ENCODE measurements at regions not wholly inside any gene's neighbourhood (a gene's known extent, or its start where the extent isn't known, plus 50 kb on each side); places are given as distances from the start of the nearest gene placed in this dataset.

DNA sequence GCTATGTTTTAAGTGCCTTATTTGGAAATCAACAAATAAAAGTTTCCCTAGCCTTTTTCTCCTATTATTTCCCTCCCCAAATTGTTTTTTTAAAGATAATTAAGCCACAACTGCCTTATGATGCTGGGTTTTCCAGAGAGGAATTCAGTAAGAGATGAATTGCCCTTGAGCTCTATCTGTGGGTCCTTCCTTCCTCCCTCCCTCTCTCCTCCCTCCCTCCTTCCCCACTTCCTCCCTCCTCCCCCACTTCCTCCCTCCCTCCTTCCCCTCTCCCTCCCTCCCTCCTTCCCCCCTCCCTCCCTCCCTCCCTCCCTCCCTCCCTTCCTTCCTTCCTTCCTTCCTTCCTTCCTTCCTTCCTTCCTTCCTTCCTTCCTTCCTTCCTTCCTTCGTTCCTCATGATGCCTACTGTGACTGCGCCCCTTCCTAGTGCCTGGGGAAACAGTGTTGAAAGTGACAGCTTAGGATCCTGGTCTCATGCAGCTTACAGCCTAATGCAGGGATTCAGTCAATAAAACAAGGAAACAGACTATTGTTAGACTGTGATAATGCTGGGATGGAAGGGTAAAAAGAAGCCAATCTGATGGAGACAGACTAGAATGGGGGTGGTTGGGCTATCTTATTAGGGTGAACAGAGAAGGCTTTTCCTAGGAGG is 1417.1 kb downstream of the AACS start:
- no peak for DNase-seq (ENCODE audit: low read depth in 2 of 2, low spot score in 1 of 2)

DNA sequence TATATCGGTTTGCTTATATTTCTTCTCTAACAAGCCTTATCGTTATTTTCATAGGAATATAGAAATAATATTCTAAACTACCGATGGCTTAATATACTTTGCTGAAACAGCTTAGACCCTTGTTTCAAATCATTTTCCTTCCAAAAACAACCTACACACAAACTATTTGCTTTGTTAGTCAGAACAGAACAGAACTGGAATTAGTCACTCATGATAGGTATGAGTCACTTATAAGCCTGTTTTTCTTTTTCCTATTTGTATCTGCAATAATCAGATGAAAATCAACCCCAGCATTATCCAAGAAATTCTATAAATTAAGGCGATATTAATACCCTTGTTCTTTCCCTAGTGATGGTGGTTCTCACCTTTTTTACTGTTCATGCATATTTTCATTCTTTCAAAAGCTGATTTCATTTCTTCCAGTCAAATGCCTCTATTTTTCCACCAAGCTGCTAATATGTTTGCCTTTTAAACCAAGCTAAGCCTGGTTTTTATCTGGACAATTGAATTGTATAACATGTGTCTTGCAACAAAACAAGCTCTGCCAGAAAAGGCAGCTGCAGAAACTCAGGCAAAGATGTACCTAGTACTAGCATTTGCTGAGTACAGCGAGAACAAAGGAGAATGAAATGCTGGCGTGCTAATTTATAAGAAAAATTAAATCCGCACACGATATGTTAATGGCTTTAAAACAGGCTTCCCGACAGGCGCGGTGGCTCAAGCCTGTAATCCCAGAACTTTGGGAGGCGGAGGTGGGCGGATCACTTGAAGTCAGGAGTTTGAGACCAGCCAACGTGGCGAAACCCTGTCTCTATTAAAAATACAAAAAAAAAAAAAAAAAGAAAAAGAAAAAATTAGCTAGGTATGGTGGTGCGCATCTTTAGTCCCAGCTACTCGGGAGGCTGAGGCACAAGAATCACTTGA is 1418.2 kb downstream of the AACS start:
- no peak for DNase-seq (ENCODE audit: low read depth in 2 of 2, low spot score in 1 of 2)

DNA sequence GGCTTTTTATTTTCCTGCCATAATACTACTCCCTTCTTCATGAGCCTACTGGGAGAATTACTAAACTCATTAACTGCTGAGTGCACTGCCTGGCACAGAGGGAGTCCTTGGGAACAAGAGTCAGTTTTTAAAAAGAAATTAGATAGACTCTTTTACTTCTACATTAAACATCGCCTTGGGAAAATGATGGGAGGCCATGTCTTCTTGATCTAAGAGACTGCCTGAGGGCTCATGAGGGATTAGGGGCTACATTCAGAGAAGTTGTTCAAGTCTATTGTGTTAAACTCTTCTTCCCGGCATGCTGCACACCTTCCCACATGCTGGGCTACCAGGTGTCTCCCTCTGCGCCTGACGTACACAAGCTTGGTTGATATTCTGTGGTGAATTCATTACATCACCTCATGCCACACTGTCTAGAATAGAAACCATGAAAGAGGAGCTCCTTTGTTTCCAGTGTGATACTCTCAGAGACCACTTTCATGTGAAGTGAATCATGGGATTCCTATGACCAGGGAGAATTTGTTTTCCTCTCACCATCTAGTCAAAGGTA is 1422.3 kb downstream of the AACS start:
- no peak for DNase-seq (ENCODE audit: low read depth in 2 of 2, low spot score in 1 of 2)

DNA sequence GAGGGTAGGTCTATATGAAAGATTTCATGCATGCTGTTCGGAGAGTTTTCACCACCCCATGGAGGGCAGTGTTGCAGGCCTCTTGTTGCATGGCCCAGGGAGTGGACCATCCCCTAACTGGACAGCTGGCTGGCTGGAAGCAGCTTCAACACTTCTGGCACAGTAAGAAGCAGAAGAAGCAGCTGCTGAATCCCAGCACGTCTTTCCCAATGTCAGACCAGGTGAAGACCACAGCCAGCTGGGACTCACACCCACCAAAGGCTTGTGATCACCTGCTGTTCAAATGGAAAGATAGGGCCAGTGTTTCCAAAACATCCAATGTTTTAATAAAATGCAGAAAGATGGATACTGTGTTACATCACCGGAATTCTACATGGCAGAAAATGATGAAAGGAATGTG is 1423.6 kb downstream of the AACS start:
- DNase-seq (ENCODE audit: low read depth in 2 of 2, low spot score in 1 of 2) = no peak

DNA sequence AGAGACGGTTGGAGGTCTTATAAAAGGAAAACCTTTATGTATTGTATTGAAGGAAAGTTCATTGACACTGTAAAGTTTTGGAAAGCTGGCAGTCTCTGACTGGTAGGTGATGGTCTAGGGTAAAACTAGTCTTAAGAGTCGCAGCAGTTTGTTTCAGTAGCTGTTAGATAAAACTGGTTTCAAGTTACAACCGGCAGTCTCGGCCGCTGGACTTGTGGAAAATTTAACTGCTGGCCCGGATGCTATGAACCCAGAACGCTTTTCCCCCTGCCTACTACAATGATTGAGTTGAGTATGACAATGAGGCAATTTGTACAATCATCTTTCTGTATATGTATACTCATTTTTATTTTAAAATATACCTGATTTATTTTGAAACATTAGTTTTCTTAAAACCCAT is 1426.9 kb downstream of the AACS start:
- no peak for DNase-seq (ENCODE audit: low read depth in 2 of 2, low spot score in 1 of 2)

DNA sequence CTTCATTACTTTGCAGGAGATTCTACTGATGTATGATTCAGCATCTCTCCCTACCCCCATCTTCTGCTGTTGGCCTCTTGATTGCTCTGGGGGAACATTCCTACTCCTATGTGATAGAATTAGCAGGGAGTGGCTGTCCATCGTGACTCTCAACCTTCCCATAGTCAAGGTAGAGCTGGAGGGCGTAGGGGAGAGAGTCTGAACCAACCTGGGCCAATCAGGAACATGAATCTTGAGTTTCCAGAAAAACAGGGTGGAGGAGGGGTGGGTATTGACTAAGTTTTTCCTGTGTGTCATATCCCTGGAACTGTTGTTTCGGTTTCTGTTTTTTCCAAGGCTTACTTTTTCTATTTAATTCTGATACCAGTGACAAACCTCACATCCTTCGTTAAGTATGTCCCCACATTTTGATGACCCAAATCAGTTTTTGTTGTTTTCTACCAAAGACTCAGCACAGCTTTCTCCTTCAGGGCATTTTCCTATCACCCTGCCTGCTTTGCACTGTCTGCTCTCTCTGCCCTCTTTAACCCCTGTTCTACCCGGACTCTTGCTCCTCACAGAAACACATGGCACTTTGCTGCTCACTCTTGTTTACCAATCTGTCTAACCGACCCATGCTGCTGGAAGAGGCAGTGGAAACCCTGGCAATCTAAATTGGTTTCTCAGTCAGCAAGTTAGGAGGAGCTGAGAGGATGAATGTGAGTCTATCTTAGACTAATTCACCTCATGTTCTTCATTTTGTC is 1428.3 kb downstream of the AACS start:
- DNase-seq (ENCODE audit: low read depth in 2 of 2, low spot score in 1 of 2) = no peak

DNA sequence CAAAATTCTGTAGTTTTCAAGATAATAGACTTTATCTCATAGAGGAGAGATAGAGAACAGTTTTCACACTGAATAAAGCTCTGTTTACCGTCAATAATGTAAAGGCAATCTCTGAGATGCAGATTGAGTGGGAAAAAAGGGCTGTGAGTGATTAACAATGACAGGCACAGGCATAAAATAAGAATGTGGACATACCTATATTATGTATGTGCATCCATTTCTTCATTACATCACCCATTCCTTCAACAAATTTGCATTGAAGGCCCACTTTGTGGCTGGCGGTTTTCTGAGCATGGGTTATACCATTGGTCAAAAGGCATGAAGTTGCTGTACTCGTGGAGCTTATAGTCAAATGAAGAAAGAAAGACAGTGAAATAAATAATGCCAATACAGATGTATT is 1431.0 kb downstream of the AACS start:
- DNase-seq (ENCODE audit: low read depth in 2 of 2, low spot score in 1 of 2) = no peak

DNA sequence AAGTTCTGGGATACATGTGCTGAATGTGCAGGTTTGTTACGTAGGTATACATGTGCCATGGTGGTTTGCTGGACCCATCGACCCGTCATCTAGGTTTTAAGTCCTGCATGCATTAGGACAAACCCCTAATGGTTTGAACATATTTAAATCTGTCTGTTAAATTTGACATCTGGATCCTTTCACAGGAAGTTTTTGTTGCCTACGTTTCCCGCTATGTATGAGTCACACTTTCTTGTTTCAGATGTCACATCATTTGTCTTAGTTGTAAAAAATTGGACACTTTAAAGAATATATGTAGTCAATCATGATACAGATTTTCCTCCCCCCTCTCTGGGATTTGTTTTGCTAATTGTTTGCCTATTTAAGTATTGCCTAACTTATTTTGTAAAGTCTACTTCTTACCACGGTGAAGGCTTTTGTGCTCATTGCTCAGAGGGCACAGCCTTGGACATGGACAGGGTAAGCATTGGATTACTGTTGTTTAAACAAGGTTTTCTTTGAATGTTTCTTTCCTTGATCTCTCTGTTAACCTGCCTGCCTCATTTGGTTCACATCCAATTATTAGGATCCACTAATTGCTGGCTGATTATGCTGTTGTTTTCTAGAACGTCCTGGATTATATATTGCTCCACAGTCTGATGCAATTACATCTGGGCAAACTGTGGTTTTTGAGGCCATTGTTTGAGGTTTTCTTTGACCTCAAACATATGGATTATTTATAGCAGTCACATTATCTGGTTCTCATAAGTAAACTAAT is 1441.4 kb downstream of the AACS start:
- no peak for DNase-seq (ENCODE audit: low read depth in 2 of 2, low spot score in 1 of 2)

DNA sequence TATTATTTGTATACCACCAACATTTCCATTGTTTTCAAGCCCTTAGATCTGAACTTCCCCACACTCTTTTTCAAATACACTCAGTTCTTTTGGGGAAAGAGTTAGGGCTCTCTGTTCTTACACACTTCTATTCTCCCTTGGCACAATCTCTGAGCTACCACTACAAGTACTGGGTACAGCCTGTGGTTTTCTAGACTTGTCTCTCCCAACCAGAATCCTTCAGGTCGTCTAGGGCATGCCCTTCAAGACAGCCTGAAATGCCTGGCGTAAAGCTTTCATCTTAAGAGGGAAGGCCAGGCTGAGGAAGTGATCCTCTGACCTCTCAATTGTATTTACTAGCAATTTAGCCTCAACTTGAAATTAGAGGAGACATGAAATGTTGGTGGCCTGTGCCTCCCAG is 1442.0 kb downstream of the AACS start:
- no peak for DNase-seq (ENCODE audit: low read depth in 2 of 2, low spot score in 1 of 2)

DNA sequence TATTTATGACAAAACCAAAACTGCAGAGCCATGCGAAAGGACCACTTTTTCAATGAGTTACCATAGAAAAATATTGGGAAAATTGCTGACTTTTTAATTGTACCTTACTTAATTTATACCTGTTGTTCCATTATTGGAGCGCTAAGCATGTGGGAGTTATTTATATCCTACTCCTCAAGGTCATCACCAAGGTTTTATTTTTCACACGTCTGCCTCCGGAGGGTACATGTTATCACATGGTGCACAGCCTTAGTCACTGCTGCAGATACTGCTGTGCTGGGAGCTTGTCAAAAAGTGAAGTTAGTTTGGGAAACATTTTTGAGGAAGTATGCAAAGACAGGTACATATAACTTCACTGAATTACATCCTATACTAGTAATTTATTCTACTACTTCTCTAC is 1444.3 kb downstream of the AACS start:
- no peak for DNase-seq (ENCODE audit: low read depth in 2 of 2, low spot score in 1 of 2)

DNA sequence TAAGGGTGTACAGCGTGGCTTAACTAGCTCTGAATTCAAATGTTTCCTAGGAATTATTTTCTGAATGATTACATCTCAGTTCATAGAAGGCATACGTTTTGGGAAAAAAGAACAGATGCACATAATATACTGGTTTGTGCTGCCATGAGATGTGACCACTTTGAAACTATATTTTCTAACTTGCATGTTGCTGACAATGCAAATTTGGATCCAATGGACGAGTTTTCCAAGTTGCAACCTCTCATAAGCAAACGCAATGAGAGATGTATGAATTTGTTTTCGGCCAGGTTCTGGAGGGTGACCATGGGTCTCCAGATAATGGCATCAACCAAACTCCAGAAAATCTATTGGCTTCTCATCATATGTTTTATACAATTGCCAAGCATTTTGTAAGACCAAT is 1445.4 kb downstream of the AACS start:
- no peak for DNase-seq (ENCODE audit: low read depth in 2 of 2, low spot score in 1 of 2)

DNA sequence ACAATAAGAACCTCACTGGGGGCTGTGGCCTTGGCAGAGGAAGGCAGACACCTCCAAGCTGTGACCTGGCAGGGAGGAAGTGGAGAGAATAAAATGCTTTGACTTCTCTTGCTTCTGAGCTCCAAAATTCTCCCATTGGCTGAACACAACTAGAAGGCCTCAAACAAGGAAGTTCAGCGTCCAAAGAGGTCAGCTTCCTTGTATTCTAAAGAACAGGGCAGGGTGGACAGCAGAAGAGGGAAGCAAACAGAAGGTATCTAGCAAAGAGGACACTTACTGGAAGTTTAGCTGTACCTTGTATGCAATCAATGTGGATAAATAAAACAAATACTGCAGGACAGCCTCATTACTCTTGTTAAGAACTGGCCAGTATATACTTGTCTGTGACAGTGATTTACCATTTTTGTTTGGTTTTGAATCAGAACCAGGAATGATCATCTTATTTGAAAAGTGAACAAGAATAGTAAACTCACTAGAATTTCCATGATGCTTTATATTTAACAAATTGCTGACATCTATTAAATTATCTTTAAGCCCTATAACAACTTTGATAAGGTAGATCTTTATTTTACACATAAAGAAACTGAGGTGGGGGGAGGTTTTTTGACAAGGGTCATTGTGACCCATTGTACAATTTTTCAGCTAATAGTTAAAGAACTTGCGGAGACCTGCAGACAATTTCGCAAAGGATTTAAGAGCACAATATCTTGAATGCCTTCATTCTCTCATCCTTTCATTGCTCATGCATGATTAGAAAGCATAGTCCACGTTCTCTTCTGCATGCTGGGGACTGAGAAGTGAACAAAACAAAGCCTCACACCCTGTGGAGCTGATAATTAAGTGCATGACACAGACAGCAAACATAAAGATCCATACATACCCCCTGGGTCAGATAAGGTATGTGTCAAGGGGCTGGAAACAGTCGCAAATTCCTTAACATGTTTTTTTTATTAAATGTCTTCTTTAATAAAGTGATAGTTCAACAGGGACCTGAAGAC is 1448.0 kb downstream of the AACS start:
- no peak for DNase-seq (ENCODE audit: low read depth in 2 of 2, low spot score in 1 of 2)

DNA sequence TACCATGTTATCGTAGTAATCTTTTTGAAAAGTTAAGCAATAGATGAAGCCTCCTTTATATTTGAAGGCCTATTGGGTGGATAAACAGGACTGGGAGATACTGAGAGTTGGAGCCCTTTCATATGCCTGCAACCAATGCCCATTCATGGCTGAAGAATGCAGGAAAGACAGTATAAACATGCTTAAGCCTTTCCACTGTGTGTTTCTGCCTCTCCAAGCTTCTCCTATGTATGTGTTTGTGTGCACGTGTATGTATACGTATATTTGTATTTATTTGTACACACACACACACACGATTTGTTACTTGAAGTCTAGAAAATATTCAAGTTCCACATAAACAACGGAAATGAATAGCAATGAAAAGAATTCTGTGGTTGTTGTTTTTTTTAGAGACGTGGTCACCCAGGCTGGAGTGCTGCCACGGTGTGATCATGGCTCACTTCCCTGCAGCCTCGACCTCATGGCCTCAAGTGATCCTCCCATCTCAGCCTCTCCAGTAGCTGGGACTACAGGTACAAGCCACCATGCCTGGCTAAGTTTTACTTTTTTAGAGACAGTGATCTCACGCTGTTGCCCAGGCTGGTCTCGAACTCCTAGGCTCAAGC is 1453.5 kb downstream of the AACS start:
- no peak for DNase-seq (ENCODE audit: low read depth in 2 of 2, low spot score in 1 of 2)

DNA sequence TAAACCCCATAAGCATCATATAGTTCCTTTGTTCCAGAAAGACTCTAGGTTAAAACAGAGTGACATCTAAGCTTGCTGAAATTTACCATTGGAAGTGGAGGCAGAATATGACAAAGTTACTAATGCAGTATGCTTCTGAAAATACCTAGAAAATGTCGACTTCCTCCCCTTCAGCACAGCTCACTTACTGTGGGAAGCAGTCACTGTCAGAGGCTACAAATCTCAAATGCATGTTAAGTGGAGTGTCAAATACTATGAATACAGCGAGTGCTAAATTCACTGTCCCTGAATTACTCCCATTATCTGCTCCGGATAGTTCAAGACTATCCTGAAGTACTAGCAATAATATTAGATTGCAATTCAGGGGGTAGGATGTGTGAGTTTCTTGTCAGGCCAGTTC is 1454.6 kb downstream of the AACS start:
- DNase-seq (ENCODE audit: low read depth in 2 of 2, low spot score in 1 of 2) = no peak

DNA sequence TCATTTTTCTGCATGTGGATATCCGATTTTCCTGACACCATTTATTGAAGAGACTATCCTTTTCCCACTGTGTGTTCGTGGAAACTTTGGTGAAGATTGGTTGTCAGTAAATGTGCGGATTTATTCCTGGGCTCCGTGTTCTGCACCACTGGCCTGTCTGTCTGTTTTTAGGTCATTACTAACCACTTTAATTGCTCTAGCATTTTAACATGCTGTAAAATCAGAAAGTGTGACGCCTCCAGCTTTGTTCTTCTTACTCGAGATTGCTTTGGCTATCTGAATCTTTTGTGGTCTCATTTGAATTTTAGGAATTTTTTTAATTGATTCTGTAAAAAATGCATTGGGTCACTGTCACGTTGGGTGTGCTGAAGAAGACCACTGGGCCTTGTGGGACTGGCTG is 1458.7 kb downstream of the AACS start:
- no peak for DNase-seq (ENCODE audit: low read depth in 2 of 2, low spot score in 1 of 2)

DNA sequence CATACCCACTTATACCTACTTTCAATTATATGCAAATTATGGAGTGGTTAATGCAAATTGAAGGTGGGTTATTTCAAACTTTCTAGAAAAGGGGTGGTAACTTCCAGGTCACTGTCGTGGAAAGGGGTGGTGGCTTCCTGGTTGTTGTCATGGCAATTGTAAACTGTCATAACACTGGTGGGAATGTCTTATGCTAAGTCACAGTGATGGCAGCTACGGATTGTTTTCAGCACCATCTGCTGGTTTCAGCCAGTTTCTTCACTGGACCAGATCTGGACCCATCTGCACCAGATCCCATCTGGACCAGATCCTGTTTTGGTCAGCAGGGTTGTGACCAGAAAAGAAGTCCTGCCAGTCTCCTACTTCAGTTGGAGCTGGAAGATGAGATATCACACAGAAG is 1469.3 kb downstream of the AACS start:
- no peak for DNase-seq (ENCODE audit: low read depth in 2 of 2, low spot score in 1 of 2)

DNA sequence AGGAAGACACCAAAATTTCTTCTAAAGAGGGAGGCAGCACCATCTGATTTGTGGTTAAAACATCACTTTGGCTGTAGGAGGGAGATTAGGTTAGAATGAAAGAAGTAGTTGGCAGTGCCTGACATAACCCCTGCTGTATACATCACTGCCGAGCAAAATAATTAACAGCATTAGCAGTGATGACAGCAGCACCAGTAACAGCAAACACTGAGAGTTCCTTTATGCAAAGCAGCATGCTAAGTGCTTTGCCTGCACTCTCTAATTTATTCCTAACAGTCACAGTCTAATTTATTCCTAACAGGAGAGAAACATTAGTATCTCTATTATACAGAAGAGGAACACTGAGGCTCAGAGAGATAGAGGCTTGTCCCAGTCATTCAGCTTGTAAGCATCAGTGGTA is 1469.7 kb downstream of the AACS start:
- DNase-seq (ENCODE audit: low read depth in 2 of 2, low spot score in 1 of 2) = no peak

DNA sequence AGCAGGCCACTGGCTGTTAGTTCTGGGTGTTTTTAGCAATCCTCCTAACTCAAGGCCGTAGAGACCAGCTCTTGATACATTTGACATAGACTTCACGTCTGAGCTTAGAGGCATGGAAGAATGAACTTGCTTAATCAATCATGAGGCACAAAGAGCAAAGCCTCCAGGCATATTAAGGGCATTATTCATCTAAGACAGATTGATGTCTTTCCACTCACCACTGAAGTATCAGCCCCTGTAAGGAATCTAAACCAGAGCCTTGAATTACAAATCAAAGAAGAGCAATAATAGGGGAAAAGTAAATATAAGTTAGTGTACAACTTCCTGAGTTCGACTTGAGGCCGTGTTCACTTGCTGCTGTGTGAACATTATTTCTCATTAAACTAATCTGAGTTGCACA is 1470.7 kb downstream of the AACS start:
- no peak for DNase-seq (ENCODE audit: low read depth in 2 of 2, low spot score in 1 of 2)

DNA sequence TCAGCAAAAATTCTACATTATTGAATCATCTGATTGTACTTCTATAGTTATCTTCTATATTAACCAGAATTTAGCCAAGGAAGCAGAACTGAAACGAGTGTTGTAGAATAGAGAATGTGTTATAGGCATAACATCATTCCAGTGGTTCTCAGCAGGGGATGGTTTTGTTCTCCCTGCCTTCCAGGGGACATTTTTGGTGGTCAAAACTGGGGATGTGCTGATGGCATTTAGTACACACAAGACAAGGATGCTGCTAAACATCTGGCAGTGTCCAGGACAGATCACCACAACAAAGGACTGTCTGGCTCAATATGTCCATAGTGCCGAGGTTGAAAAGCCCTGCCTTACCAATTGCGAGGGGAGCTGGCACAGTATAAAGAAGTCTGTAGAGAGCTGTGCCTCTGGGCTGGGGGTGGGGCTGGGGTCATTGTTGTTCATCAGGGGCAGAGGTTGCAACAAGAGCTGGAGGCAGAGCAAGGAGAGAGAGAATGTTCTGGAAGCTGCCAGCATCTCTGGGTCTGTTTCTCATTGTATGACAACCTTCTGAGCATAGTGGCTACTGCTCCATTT is 1472.8 kb downstream of the AACS start:
- no peak for DNase-seq (ENCODE audit: low read depth in 2 of 2, low spot score in 1 of 2)
